ENCODE measurements at regions not wholly inside any gene's neighbourhood (a gene's known extent, or its start where the extent isn't known, plus 50 kb on each side); places are given as distances from the start of the nearest gene placed in this dataset.
A peak's percentile ranks its signal among the peaks of the same experiment; 100 is the strongest.

DNA sequence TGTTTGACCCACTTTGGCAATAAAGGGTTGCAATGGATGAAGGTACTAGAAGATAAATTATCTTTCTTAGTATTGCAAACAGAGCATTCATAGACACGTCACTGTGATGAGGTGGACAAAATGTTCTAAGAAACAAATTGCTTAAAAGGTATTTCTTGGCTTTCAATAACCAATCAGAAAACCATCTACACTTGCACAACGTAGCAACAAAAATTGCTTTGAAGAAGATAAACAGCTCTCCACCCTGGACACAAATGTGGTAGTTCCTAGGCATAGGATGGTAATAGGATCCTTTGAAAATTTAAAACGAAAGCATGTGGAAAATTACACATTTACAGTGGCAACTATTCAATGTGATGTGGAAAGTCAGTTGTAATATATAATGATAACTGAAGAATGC, 439.9 kb upstream of the ETAA1 start:
- dilution Hi-C loops (cut with HindIII; ENCODE audit: low sequenced_read_pairs, unreplicated experiment) = no loop called here
- in situ Hi-C loops (cut with MboI; ENCODE audit: low sequenced_read_pairs) = no loop called here
- H2BK5ac ChIP-seq (ENCODE audit: low read depth, low read length, poor library complexity, severe bottlenecking) = no peak overlapping the region
- peaks cover 3% of the 10 kb centered on the region; the same call in 1 of the 2 replicates for H3K4me1 ChIP-seq (ENCODE audit: control insufficient read depth, insufficient read depth, low read length)
- H3K4me2 ChIP-seq (ENCODE audit: low read depth, low read length) = peak overlapping the region; percentile 52; the same call in 1 of the 2 replicates
- no peak for TF ChIP-seq SMC3 (IDR thresholded peaks at IDR 0.05; ENCODE audit: low read depth, low read length)
- TF ChIP-seq POLR2A (IDR thresholded peaks at IDR 0.05; ENCODE audit: low read depth, low read length) = no peak
- TF ChIP-seq ELK1 (IDR thresholded peaks at IDR 0.05; ENCODE audit: borderline replicate concordance, low read depth, low read length) = no peak
- no peak for TF ChIP-seq RFX5 (IDR thresholded peaks at IDR 0.05; ENCODE audit: low read depth, low read length)
- no peak for TF ChIP-seq BHLHE40 (IDR thresholded peaks at IDR 0.05; ENCODE audit: low read depth, low read length)
- TF ChIP-seq CTCF (conservative IDR thresholded peaks at IDR 0.05; ENCODE audit: low read depth, low read length) = no peak
- TF ChIP-seq, protein P1, sequence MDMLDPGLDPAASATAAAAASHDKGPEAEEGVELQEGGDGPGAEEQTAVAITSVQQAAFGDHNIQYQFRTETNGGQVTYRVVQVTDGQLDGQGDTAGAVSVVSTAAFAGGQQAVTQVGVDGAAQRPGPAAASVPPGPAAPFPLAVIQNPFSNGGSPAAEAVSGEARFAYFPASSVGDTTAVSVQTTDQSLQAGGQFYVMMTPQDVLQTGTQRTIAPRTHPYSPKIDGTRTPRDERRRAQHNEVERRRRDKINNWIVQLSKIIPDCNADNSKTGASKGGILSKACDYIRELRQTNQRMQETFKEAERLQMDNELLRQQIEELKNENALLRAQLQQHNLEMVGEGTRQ (IDR thresholded peaks at IDR 0.05; ENCODE audit: low read depth, low read length) = no peak
- no peak for TF ChIP-seq FOS (IDR thresholded peaks at IDR 0.05; ENCODE audit: low read depth, low read length)
- TF ChIP-seq RCOR1 (IDR thresholded peaks at IDR 0.05; ENCODE audit: insufficient replicate concordance, low read length) = no peak
- TF ChIP-seq MXI1 (IDR thresholded peaks at IDR 0.05; ENCODE audit: borderline replicate concordance, low read depth, low read length) = no peak
- TF ChIP-seq MAFK (IDR thresholded peaks at IDR 0.05; ENCODE audit: low read depth, low read length) = no peak
- no peak for TF ChIP-seq MAZ (IDR thresholded peaks at IDR 0.05; ENCODE audit: borderline replicate concordance, low read depth, low read length)
- TF ChIP-seq CHD1 (IDR thresholded peaks at IDR 0.05; ENCODE audit: low read depth, low read length) = no peak
- TF ChIP-seq CEBPB (IDR thresholded peaks at IDR 0.05; ENCODE audit: low read depth, low read length) = no peak
- TF ChIP-seq NFE2L2 (IDR thresholded peaks at IDR 0.05; ENCODE audit: low read depth, low read length) = no peak
- H4K20me1 ChIP-seq (ENCODE audit: insufficient read depth, low read length) = no peaks in the 10 kb centered on the region
- no peak overlapping the region for H3K27ac ChIP-seq (ENCODE audit: insufficient read depth, low read length)
- H2AK9ac ChIP-seq (replicated peaks; ENCODE audit: low read depth, low read length, poor library complexity) = no peak overlapping the region
- intact Hi-C loops (cut with micrococcal nuclease) = no loop called here
- ChIA-PET CTCF (no interaction called here), POLR2A (ENCODE audit: unreplicated experiment) (no interaction called here)
- WGBS, 2 experiments (ENCODE audit: extremely low coverage in 2 of 2, insufficient read length in 1 of 2) = no CpG with 5 or more reads among the region's 3 CpGs
- no peak overlapping the region for H2BK15ac ChIP-seq (ENCODE audit: low read depth, low read length)
- H3K27me3 ChIP-seq (ENCODE audit: control insufficient read depth, insufficient read depth, low read length) = no peaks in the 10 kb centered on the region
- no peaks in the 10 kb centered on the region for H3K79me1 ChIP-seq (ENCODE audit: low read depth in 1 of 2, low read length in 2 of 2)
- no peak overlapping the region for H3K4ac ChIP-seq (ENCODE audit: low read depth, low read length)
- no peak for DNase-seq
- H3K9me1 ChIP-seq (ENCODE audit: insufficient read depth, low read length) = 0 out of 2 replicates have a peak, but pooled peaks cover 3% of the 10 kb centered on the region
- no peaks in the 10 kb centered on the region for H3K36me3 ChIP-seq (ENCODE audit: control insufficient read depth, insufficient read depth, low read length)
- no TSS peak for BruUV-seq (replicated peaks)
- H3K23ac ChIP-seq (ENCODE audit: low read depth, low read length) = no peak overlapping the region
- no peak overlapping the region for H3K9ac ChIP-seq (ENCODE audit: low read depth, low read length)
- no peak overlapping the region for H2BK120ac ChIP-seq (ENCODE audit: low read depth, low read length)
- no peak overlapping the region for H2AK5ac ChIP-seq (ENCODE audit: low read depth, low read length)
- H3K4me3 ChIP-seq (ENCODE audit: insufficient read depth, low read depth, low read length) = no peak overlapping the region
- no peak overlapping the region for H2AFZ ChIP-seq (replicated peaks; ENCODE audit: low read length, poor library complexity)
- no peak overlapping the region for H4K91ac ChIP-seq (ENCODE audit: insufficient read depth, low read depth, low read length)
- no peak overlapping the region for H4K5ac ChIP-seq (ENCODE audit: low read depth, low read length)
- H2BK20ac ChIP-seq (ENCODE audit: low read depth, low read length) = no peak overlapping the region
- H4K8ac ChIP-seq (ENCODE audit: low read depth in 2 of 2, low read length in 2 of 2) = no peak overlapping the region
- no peak for ATAC-seq (ENCODE audit: low read depth)
- no peaks in the 10 kb centered on the region for H3K9me3 ChIP-seq (ENCODE audit: control insufficient read depth, insufficient read depth, low read length)
- no peak overlapping the region for H3K18ac ChIP-seq (ENCODE audit: low read depth, low read length)
- H3K14ac ChIP-seq (replicated peaks; ENCODE audit: low read depth, low read length) = no peak overlapping the region
- no peak overlapping the region for H3K56ac ChIP-seq (ENCODE audit: extremely low read depth, insufficient read depth, low read length)

All from IMR-90 (cell line).